Uterus (tissue), 2 donors: ENCODE measurements at regions not wholly inside any gene's neighbourhood (a gene's known extent, or its start where the extent isn't known, plus 50 kb on each side); places are given as distances from the start of the nearest gene placed in this dataset.

ENCODE experiments used
- CTCF ChIP-seq, 4 experiments: fragments of 200-600 bp in 2 of 4; fragments of 450-650 bp in 2 of 4; sonication (generic) in 2 of 4; IDR thresholded peaks; one replicate each; pipeline ENCODE4 v1.5.1; 2016 to 2019; ENCODE audit warnings: antibody characterized with exemption in 4 of 4, mild to moderate bottlenecking in 2 of 4, moderate library complexity in 1 of 4
- POLR2A ChIP-seq, 2 donors: fragments of 450-650 bp; IDR thresholded peaks; one replicate each; pipeline ENCODE4 v1.6.1; 2016; ENCODE audit warnings: antibody characterized with exemption in 2 of 2, mild to moderate bottlenecking in 1 of 2, moderate library complexity in 1 of 2

GRCh38 chr6:99833034-99833433 is 161.0 kb downstream of the MCHR2 start:
- TF ChIP-seq CTCF (IDR thresholded peaks at IDR 0.05) (no peak), POLR2A (IDR thresholded peaks at IDR 0.05) (no peak)
